HepG2 (cell line): ENCODE measurements at regions not wholly inside any gene's neighbourhood (a gene's known extent, or its start where the extent isn't known, plus 50 kb on each side); places are given as distances from the start of the nearest gene placed in this dataset.
A peak's percentile ranks its signal among the peaks of the same experiment; 100 is the strongest.

Experiments used
- AKAP8 ChIP-seq: sonication (generic); formaldehyde crosslinking; IDR thresholded peaks from 2 replicates; pipeline ENCODE4 v1.5.1; 2020; ENCODE audit warnings: mild to moderate bottlenecking, missing genetic modification reagents
- BORCS8-MEF2B ChIP-seq: sonication (generic); formaldehyde crosslinking; IDR thresholded peaks from 2 replicates; pipeline ENCODE4 v1.8.0; 2022; ENCODE audit warnings: mild to moderate bottlenecking, missing genetic modification reagents
- GABPA ChIP-seq, 2 experiments: IDR thresholded peaks; 2 replicates each; pipeline ENCODE4 v1.6.1; 2011 to 2016; ENCODE audit warnings: low read depth in 2 of 2, low read length in 1 of 2, missing biosample characterization in 1 of 2, missing genetic modification characterization in 1 of 2
- HINFP ChIP-seq: sonication (generic); formaldehyde crosslinking; IDR thresholded peaks from 2 replicates; pipeline ENCODE4 v1.4.0; 2020; ENCODE audit warnings: low read depth, mild to moderate bottlenecking, missing genetic modification reagents
- IKZF1 ChIP-seq: fragments of 450-650 bp; IDR thresholded peaks from 2 replicates; pipeline ENCODE4 v1.7.1; 2016
- JARID2 ChIP-seq: sonication (generic); formaldehyde crosslinking; IDR thresholded peaks from 2 replicates; pipeline ENCODE4 v1.8.1; 2023; ENCODE audit warnings: missing genetic modification reagents, inconsistent platforms; ENCODE audit not compliant: insufficient replicate concordance
- KAT2B ChIP-seq: fragments of 150-350 bp; IDR thresholded peaks from 2 replicates; pipeline ENCODE4 v1.6.1; 2014; ENCODE audit warnings: low read depth, low read length, borderline replicate concordance
- KAT7 ChIP-seq: IDR thresholded peaks from 2 replicates; pipeline ENCODE4 v1.6.1; 2018; ENCODE audit warnings: borderline replicate concordance, missing compliant biosample characterization
- NFIC ChIP-seq: IDR thresholded peaks from 2 replicates; pipeline ENCODE4 v1.6.1; 2012; ENCODE audit warnings: mild to moderate bottlenecking, low read length, inconsistent platforms
- NFRKB ChIP-seq: fragments of 450-650 bp; IDR thresholded peaks from 2 replicates; pipeline ENCODE4 v1.6.1; 2017
- PPARG ChIP-seq: conservative IDR thresholded peaks from 2 replicates; pipeline ENCODE4 v1.6.1; 2016; ENCODE audit warnings: missing biosample characterization, missing genetic modification reagents
- RAD21 ChIP-seq: fragments of 450-650 bp; formaldehyde crosslinking; IDR thresholded peaks from 2 replicates; pipeline ENCODE4 v1.5.0; 2020; ENCODE audit warnings: mild to moderate bottlenecking
- RARA ChIP-seq: IDR thresholded peaks from 2 replicates; pipeline ENCODE4 v1.6.1; 2016; ENCODE audit warnings: missing genetic modification reagents, missing compliant biosample characterization
- RFX5 ChIP-seq: IDR thresholded peaks from 2 replicates; pipeline ENCODE4 v1.6.1; 2011; ENCODE audit warnings: low read depth, low read length, improper control_type of control experiment
- TP53 ChIP-seq: sonication (generic); formaldehyde crosslinking; conservative IDR thresholded peaks from 2 replicates; pipeline ENCODE4 v1.4.0; 2020; ENCODE audit warnings: missing genetic modification reagents
- ZBTB3 ChIP-seq: sonication (generic); formaldehyde crosslinking; IDR thresholded peaks from 2 replicates; pipeline ENCODE4 v1.4.0; 2020; ENCODE audit warnings: low read depth, mild to moderate bottlenecking, moderate library complexity, missing genetic modification reagents, borderline replicate concordance
- ZNF251 ChIP-seq: sonication (generic); formaldehyde crosslinking; IDR thresholded peaks from 2 replicates; pipeline ENCODE4 v1.9.0; 2021; ENCODE audit warnings: mild to moderate bottlenecking, missing genetic modification reagents
- ZNF296 ChIP-seq: sonication (generic); formaldehyde crosslinking; conservative IDR thresholded peaks from 2 replicates; pipeline ENCODE4 v1.5.0; 2020; ENCODE audit warnings: mild to moderate bottlenecking, missing genetic modification reagents
- ZNF451 ChIP-seq: sonication (generic); formaldehyde crosslinking; IDR thresholded peaks from 2 replicates; pipeline ENCODE4 v1.5.0; 2020; ENCODE audit warnings: mild to moderate bottlenecking, missing genetic modification reagents
- ZNF589 ChIP-seq: sonication (generic); formaldehyde crosslinking; conservative IDR thresholded peaks from 2 replicates; pipeline ENCODE4 v1.8.0; 2022; ENCODE audit warnings: mild to moderate bottlenecking, moderate library complexity, missing genetic modification reagents
- ZNF777 ChIP-seq: sonication (generic); formaldehyde crosslinking; IDR thresholded peaks from 2 replicates; pipeline ENCODE4 v1.4.0; 2020; ENCODE audit warnings: missing genetic modification reagents
- ZSCAN21 ChIP-seq: sonication (generic); formaldehyde crosslinking; IDR thresholded peaks from 2 replicates; pipeline ENCODE4 v1.8.0; 2022; ENCODE audit warnings: mild to moderate bottlenecking, missing genetic modification reagents, moderate library complexity, borderline replicate concordance
- TF ChIP-seq, protein P1 (sequence below): sonication (generic); formaldehyde crosslinking; IDR thresholded peaks from 2 replicates; pipeline ENCODE4 v1.4.0; 2020; ENCODE audit warnings: missing genetic modification reagents
- TF ChIP-seq, protein P2 (sequence below): sonication (generic); formaldehyde crosslinking; IDR thresholded peaks from 2 replicates; pipeline ENCODE4 v1.5.1; 2020; ENCODE audit warnings: mild to moderate bottlenecking, moderate library complexity, missing genetic modification reagents
- TF ChIP-seq, protein P3 (sequence below): sonication (generic); formaldehyde crosslinking; IDR thresholded peaks from 2 replicates; pipeline ENCODE4 v1.4.0; 2020; ENCODE audit warnings: missing genetic modification reagents, low read depth, mild to moderate bottlenecking, borderline replicate concordance

- TF ChIP-seq, protein P1, sequence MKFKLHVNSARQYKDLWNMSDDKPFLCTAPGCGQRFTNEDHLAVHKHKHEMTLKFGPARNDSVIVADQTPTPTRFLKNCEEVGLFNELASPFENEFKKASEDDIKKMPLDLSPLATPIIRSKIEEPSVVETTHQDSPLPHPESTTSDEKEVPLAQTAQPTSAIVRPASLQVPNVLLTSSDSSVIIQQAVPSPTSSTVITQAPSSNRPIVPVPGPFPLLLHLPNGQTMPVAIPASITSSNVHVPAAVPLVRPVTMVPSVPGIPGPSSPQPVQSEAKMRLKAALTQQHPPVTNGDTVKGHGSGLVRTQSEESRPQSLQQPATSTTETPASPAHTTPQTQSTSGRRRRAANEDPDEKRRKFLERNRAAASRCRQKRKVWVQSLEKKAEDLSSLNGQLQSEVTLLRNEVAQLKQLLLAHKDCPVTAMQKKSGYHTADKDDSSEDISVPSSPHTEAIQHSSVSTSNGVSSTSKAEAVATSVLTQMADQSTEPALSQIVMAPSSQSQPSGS (CRISPR knock-in tag) = peak; percentile 78; the same call in 1 of the 2 replicates
- TF ChIP-seq JARID2 (CRISPR knock-in tag) (no peak), ZSCAN21 (CRISPR knock-in tag) (no peak), NFIC (peak; percentile 55; the same call in 1 of the 2 replicates), TP53 (CRISPR knock-in tag) (no peak), KAT7 (CRISPR knock-in tag) (peak; percentile 80; the same call in 1 of the 2 replicates), ZNF589 (CRISPR knock-in tag) (no peak), IKZF1 (no peak), ZBTB3 (no peak), ZNF777 (CRISPR knock-in tag) (no peak), NFRKB (no peak), GABPA (IDR thresholded peaks at IDR 0.05; ENCODE audit: low read depth, low read length) (no peak), GABPA (CRISPR knock-in tag; IDR thresholded peaks at IDR 0.05; ENCODE audit: low read depth) (no peak), RFX5 (no peak), KAT2B (no peak), ZNF451 (CRISPR knock-in tag) (no peak), ZNF251 (CRISPR knock-in tag) (no peak), HINFP (CRISPR knock-in tag) (no peak), ZNF296 (no peak), BORCS8-MEF2B (CRISPR knock-in tag) (peak; percentile 33; the same call in 1 of the 2 replicates), RAD21 (CRISPR knock-in tag) (peak; percentile 43), PPARG (CRISPR knock-in tag) (peak; percentile 31; the same call in 1 of the 2 replicates), RARA (CRISPR knock-in tag) (peak; percentile 34; the same call in 1 of the 2 replicates), AKAP8 (CRISPR knock-in tag) (no peak)
- TF ChIP-seq, protein P2, sequence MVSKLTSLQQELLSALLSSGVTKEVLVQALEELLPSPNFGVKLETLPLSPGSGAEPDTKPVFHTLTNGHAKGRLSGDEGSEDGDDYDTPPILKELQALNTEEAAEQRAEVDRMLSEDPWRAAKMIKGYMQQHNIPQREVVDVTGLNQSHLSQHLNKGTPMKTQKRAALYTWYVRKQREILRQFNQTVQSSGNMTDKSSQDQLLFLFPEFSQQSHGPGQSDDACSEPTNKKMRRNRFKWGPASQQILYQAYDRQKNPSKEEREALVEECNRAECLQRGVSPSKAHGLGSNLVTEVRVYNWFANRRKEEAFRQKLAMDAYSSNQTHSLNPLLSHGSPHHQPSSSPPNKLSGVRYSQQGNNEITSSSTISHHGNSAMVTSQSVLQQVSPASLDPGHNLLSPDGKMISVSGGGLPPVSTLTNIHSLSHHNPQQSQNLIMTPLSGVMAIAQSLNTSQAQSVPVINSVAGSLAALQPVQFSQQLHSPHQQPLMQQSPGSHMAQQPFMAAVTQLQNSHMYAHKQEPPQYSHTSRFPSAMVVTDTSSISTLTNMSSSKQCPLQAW (CRISPR knock-in tag) = no peak
- TF ChIP-seq, protein P3, sequence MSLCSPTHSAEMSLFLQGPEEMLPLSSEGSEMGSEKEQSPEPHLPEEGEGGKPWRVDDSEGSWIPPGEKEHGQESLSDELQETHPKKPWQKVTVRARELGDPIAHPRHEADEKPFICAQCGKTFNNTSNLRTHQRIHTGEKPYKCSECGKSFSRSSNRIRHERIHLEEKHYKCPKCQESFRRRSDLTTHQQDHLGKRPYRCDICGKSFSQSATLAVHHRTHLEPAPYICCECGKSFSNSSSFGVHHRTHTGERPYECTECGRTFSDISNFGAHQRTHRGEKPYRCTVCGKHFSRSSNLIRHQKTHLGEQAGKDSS (CRISPR knock-in tag) = no peak
Observed at GRCh38 chr2:190812506-190813294, 67.9 kb upstream of the GLS start (continued).
